HUDEP-2 (cell line): ENCODE measurements at regions not wholly inside any gene's neighbourhood (a gene's known extent, or its start where the extent isn't known, plus 50 kb on each side); places are given as distances from the start of the nearest gene placed in this dataset.
A peak's percentile ranks its signal among the peaks of the same experiment; 100 is the strongest.
"Not testable (repeated sequence)": the region's sequence is repeated elsewhere in the genome, so short reads cannot be mapped to it uniquely, and the experiment has no call there.

Source experiments
- DNase-seq, 76 experiments: peaks; one replicate each; lab custom pipeline; 2025; ENCODE audit not compliant: unreplicated experiment in 76 of 76; lab: John Stamatoyannopoulos, UW

- no peak for DNase-seq
These were observed 342.9 kb downstream of the INSIG2 start for GRCh38 chr2:118431165-118431517.

- DNase-seq: no peak
These were observed 342.4 kb downstream of the INSIG2 start for GRCh38 chr2:118430510-118431164.

- DNase-seq: no peak
These were observed 336.9 kb downstream of the INSIG2 start for GRCh38 chr2:118425191-118425590.

GRCh38 chr2:118423776-118424175 lies 335.5 kb downstream of the INSIG2 start:
- no peak for DNase-seq

- DNase-seq: no peak
These were observed 333.4 kb downstream of the INSIG2 start for GRCh38 chr2:118421648-118422047.

- no peak for DNase-seq
These were observed 329.3 kb downstream of the INSIG2 start for GRCh38 chr2:118417406-118418120.

GRCh38 chr2:118415186-118415585 lies 326.9 kb downstream of the INSIG2 start:
- DNase-seq: not testable (repeated sequence)

GRCh38 chr2:118403658-118404451 lies 315.6 kb downstream of the INSIG2 start:
- no peak for DNase-seq

GRCh38 chr2:118388771-118389170 lies 300.5 kb downstream of the INSIG2 start:
- DNase-seq: no peak

GRCh38 chr2:118387509-118387908 lies 299.2 kb downstream of the INSIG2 start:
- no peak for DNase-seq

- DNase-seq: no peak
These were observed 298.5 kb downstream of the INSIG2 start for GRCh38 chr2:118386641-118387302.

GRCh38 chr2:118380915-118381653 lies 292.8 kb downstream of the INSIG2 start:
- no peak for DNase-seq

GRCh38 chr2:118375907-118376485 lies 287.7 kb downstream of the INSIG2 start:
- no peak for DNase-seq

- DNase-seq: no peak
These were observed 286.9 kb downstream of the INSIG2 start for GRCh38 chr2:118374974-118375755.

GRCh38 chr2:118372886-118373830 lies 284.9 kb downstream of the INSIG2 start:
- no peak for DNase-seq

- DNase-seq: peak in 7 of 76 experiments; percentile 1 to 9 (median 1)
These were observed 283.2 kb downstream of the INSIG2 start for GRCh38 chr2:118371515-118371914.

GRCh38 chr2:118369521-118369920 lies 281.2 kb downstream of the INSIG2 start:
- not testable (repeated sequence) for DNase-seq

GRCh38 chr2:118363604-118364003 lies 275.3 kb downstream of the INSIG2 start:
- DNase-seq: no peak
